ENCODE measurements at regions not wholly inside any gene's neighbourhood (a gene's known extent, or its start where the extent isn't known, plus 50 kb on each side); places are given as distances from the start of the nearest gene placed in this dataset.
"Not testable (repeated sequence)": the region's sequence is repeated elsewhere in the genome, so short reads cannot be mapped to it uniquely, and the experiment has no call there.

- Histone ChIP-seq H3K27ac (no peak overlapping the region), H3K36me3 (no peaks in the 10 kb centered on the region), H3K4me1 (no peaks in the 10 kb centered on the region), H3K27me3 (no peaks in the 10 kb centered on the region), H3K4me3 (no peak overlapping the region), H3K9me3 (replicated peaks) (no peaks in the 10 kb centered on the region)
- DNase-seq, result no peak
Observed at GRCh38 chr6:86715676-86716075, 221.7 kb upstream of the HTR1E start.

DNA sequence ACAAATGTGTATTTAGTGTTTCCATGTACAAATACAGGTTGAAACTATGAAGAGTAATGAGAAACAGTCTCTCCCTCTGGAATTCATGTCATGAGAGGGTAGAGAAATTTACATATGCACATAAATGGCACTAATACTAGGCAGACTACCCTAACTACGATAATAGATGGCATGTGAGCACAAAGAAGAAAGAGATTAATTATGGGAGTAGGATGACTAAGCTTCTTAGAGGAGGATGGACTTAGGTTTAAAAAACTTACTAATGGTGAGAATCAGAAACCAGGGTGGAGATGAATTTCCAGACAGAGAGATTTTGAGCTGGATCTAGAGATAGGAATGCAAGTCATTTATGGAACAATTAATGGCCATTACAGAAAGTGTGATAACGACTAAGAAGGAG lies 225.3 kb upstream of the HTR1E start:
- Histone ChIP-seq H3K36me3 (no peaks in the 10 kb centered on the region), H3K27me3 (no peaks in the 10 kb centered on the region), H3K9me3 (replicated peaks) (no peaks in the 10 kb centered on the region), H3K27ac (no peak overlapping the region), H3K4me3 (no peak overlapping the region), H3K4me1 (no peaks in the 10 kb centered on the region)
- DNase-seq, result no peak

DNA sequence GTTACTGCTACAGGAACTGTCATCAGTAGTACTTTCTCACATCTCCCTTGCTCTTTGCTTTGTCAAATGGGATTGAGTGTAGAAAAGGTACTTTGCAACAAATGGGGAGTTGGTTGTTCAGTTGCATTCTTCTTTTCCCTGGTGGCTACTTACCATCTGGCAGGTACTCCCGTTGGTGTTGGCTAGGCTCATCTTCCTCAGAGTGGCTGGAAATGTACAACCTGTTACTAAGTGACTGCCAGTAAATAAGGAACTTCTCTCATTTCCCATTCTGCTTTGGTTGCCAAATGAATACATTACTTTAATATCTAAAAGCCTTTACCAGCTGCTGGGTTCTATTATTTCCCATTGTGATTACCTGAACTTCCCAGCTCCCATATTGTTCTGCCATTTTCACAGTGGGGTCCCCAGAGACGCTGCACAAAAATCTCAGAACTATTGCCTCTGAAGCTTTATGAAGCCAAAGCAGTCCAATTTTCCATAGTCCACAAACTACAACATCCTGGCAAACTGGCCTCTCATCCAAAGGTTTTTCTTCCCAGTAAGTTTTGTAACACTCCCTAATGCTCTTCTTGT lies 229.7 kb upstream of the HTR1E start:
- no peaks in the 10 kb centered on the region for H3K27me3 ChIP-seq
- no peaks in the 10 kb centered on the region for H3K36me3 ChIP-seq
- no peak for DNase-seq
- no peak overlapping the region for H3K4me3 ChIP-seq
- no peaks in the 10 kb centered on the region for H3K4me1 ChIP-seq
- H3K9me3 ChIP-seq (replicated peaks), result no peaks in the 10 kb centered on the region
- H3K27ac ChIP-seq, result no peak overlapping the region

DNA sequence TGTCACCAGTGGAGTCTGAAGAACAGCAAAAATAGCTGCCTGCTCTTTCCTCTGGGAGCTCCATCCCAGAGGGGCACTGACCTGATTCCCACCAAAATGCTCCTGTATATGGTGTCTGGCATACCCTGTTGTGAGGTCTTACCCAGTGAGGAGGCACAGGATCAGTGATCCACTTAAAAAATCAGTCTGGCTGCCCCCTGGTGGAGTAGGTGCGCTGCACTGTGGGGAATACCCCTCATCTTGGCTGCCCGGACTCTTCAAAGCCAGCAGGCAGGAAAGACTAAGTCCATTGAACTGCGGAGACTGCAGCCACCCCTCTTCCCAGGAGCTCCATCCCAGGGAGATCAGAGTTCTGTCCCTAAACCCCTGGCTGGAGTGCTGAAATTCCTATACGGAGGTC lies 230.9 kb upstream of the HTR1E start:
- DNase-seq, result peak; percentile 16 to 27
- Histone ChIP-seq H3K36me3 (no peaks in the 10 kb centered on the region), H3K4me1 (no peaks in the 10 kb centered on the region), H3K9me3 (replicated peaks) (no peaks in the 10 kb centered on the region), H3K27me3 (no peaks in the 10 kb centered on the region), H3K4me3 (no peak overlapping the region), H3K27ac (no peak overlapping the region)

DNA sequence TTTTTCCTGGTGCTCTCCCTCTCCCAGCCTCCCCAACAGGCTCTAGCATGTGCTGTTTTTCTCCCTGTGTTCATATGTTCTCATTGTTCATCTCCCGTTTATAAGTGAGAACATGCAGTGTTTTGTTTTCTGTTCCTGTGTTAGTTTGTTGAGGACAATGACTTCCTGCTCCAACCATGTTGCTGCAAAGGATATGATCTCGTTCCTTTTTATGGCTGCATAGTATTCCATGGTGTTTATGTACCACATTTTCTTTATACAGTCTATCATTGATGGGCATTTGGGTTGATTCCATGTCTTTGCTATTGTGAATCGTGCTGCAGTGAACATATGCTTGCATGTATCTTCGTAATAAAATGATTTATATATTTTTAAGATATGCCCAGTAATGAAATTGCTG lies 236.1 kb upstream of the HTR1E start:
- not testable (repeated sequence) for H3K27ac ChIP-seq; H3K9me3 ChIP-seq (replicated peaks); H3K27me3 ChIP-seq; H3K4me3 ChIP-seq; DNase-seq; H3K4me1 ChIP-seq; H3K36me3 ChIP-seq

GRCh38 chr6:86686496-86686895 lies 250.8 kb upstream of the HTR1E start:
- Histone ChIP-seq H3K36me3 (no peaks in the 10 kb centered on the region), H3K9me3 (replicated peaks) (no peaks in the 10 kb centered on the region), H3K27me3 (no peaks in the 10 kb centered on the region), H3K4me3 (no peak overlapping the region), H3K27ac (no peak overlapping the region), H3K4me1 (no peaks in the 10 kb centered on the region)
- DNase-seq, result no peak

DNA sequence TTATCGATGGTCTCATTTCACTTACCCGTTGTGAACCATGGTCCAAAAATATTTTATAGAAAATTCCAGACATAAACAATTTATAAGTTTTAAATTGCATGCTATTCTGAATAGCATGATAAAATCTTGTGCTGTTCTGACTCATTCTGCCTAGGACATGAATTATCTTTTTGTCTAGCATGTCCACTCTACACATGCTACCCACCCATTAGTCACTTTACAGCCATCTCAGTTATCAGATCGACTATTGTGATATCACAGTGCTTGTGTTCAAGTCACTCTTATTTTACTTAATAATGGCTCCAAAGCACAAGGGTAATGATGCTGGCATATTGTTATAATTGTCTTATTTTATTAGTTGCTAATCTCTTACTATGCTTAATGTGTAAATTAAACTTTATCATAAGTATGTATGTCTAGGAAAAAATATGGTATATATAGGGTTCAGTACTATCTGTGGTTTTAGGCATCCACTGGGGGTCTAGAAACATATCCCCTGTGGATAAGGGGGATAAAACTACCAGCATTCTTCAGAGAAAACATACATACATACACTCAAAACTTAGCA lies 252.0 kb upstream of the HTR1E start:
- no peak for DNase-seq
- H3K4me3 ChIP-seq, result no peak overlapping the region
- H3K27ac ChIP-seq, result no peak overlapping the region

GRCh38 chr6:86683132-86683908 lies 254.0 kb upstream of the HTR1E start:
- DNase-seq, result no peak
- no peak overlapping the region for H3K4me3 ChIP-seq
- H3K27me3 ChIP-seq, result no peaks in the 10 kb centered on the region
- H3K36me3 ChIP-seq, result no peaks in the 10 kb centered on the region
- H3K27ac ChIP-seq, result no peak overlapping the region
- no peaks in the 10 kb centered on the region for H3K4me1 ChIP-seq
- H3K9me3 ChIP-seq (replicated peaks), result no peaks in the 10 kb centered on the region

More for the DNA sequence above, 252.0 kb upstream of the HTR1E start:
- Histone ChIP-seq H3K27me3 (no peaks in the 10 kb centered on the region), H3K36me3 (no peaks in the 10 kb centered on the region), H3K9me3 (replicated peaks) (no peaks in the 10 kb centered on the region), H3K4me1 (no peaks in the 10 kb centered on the region)

GRCh38 chr6:86682297-86682696 lies 255.0 kb upstream of the HTR1E start:
- DNase-seq, result no peak
- H3K27ac ChIP-seq, result no peak overlapping the region
- no peaks in the 10 kb centered on the region for H3K36me3 ChIP-seq
- H3K4me3 ChIP-seq, result no peak overlapping the region
- no peaks in the 10 kb centered on the region for H3K27me3 ChIP-seq
- no peaks in the 10 kb centered on the region for H3K4me1 ChIP-seq
- H3K9me3 ChIP-seq (replicated peaks), result no peaks in the 10 kb centered on the region

DNA sequence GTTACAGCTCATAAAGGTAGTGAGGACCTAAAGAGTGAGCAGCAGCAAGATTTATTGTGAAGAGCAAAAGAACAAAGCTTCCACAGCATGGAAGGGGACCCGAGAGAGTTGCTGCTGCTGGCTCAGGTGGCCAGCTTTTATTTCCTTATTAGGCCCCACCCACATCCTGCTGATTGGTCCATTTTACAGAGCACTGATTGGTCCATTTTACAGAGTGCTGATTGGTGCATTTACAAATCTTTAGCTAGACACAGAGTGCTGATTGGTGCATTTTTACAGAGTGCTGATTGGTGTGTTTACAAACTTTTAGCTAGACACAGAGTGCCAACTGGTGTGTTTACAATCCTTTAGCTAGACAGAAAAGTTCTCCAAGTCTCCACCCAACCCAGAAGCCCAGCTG lies 256.2 kb upstream of the HTR1E start:
- H3K36me3 ChIP-seq; DNase-seq; H3K9me3 ChIP-seq (replicated peaks); H3K4me1 ChIP-seq; H3K4me3 ChIP-seq; H3K27me3 ChIP-seq; H3K27ac ChIP-seq: not testable (repeated sequence)

DNA sequence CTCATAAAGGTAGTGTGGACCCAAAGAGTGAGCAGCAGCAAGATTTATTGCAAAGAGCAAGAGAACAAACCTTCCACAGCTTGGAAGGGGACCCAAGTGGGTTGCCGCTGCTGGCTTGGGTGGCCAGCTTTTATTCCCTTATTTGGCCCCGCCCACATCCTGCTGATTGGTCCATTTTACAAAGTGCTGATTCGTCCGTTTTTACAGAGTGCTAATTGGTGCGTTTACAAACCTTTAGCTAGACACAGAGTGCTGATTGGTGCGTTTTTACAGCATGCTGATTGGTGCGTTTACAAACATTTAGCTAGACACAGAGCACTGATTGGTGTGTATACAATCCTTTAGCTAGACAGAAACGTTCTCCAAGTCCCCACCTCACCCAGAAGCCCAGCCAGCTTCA lies 265.2 kb upstream of the HTR1E start:
- not testable (repeated sequence) for H3K27ac ChIP-seq; DNase-seq; H3K4me1 ChIP-seq; H3K36me3 ChIP-seq; H3K4me3 ChIP-seq; H3K27me3 ChIP-seq; H3K9me3 ChIP-seq (replicated peaks)

GRCh38 chr6:86657192-86657591 lies 280.1 kb upstream of the HTR1E start:
- Histone ChIP-seq H3K4me1 (no peaks in the 10 kb centered on the region), H3K27me3 (no peaks in the 10 kb centered on the region), H3K4me3 (no peak overlapping the region), H3K27ac (no peak overlapping the region), H3K9me3 (replicated peaks) (no peaks in the 10 kb centered on the region), H3K36me3 (no peaks in the 10 kb centered on the region)
- no peak for DNase-seq

- Histone ChIP-seq H3K9me3 (replicated peaks) (no peaks in the 10 kb centered on the region), H3K27ac (no peak overlapping the region), H3K4me3 (no peak overlapping the region), H3K4me1 (no peaks in the 10 kb centered on the region), H3K36me3 (no peaks in the 10 kb centered on the region), H3K27me3 (no peaks in the 10 kb centered on the region)
- no peak for DNase-seq
Observed at GRCh38 chr6:86629123-86629522, 308.2 kb upstream of the HTR1E start.

GRCh38 chr6:86619428-86619827 lies 317.9 kb upstream of the HTR1E start:
- no peaks in the 10 kb centered on the region for H3K36me3 ChIP-seq
- H3K27me3 ChIP-seq, result no peaks in the 10 kb centered on the region
- H3K27ac ChIP-seq, result no peak overlapping the region
- H3K4me3 ChIP-seq, result no peak overlapping the region
- DNase-seq, result no peak
- no peaks in the 10 kb centered on the region for H3K9me3 ChIP-seq (replicated peaks)
- no peaks in the 10 kb centered on the region for H3K4me1 ChIP-seq

- Histone ChIP-seq H3K4me1 (no peaks in the 10 kb centered on the region), H3K4me3 (no peak overlapping the region), H3K36me3 (no peaks in the 10 kb centered on the region), H3K27ac (no peak overlapping the region), H3K9me3 (replicated peaks) (no peaks in the 10 kb centered on the region), H3K27me3 (no peaks in the 10 kb centered on the region)
- DNase-seq, result no peak
Observed at GRCh38 chr6:86615299-86615698, 322.0 kb upstream of the HTR1E start.

All from SJCRH30 (cell line).